NOMO-1 treated with DMSO at 0.1 percent for 48 hours (cell line): ENCODE measurements at regions not wholly inside any gene's neighbourhood (a gene's known extent, or its start where the extent isn't known, plus 50 kb on each side); places are given as distances from the start of the nearest gene placed in this dataset.
"Not testable (repeated sequence)": the region's sequence is repeated elsewhere in the genome, so short reads cannot be mapped to it uniquely, and the experiment has no call there.

Experiments used
- DNase-seq: peaks from one replicate; lab custom pipeline; 2025; ENCODE audit not compliant: unreplicated experiment; lab: John Stamatoyannopoulos, UW

DNA sequence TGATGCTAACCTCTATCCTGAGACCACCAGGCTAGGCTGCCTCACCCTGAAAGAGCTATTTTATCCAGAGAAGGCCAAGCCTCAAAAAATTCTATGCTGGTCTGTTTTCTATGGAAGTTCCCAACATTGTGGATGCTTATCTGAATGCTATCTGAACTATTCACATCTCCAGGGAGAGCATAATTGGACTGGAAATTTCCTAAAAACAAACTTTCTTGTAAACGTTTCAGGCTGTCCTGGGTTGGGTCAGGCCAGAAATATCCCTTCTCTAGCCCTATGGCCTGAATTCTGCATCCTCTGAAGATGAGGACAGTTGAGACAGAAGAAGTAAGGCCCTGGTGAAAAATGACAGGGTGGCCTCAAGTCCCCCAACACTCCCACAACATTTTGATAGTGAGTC is 706.4 kb upstream of the NR2F2 start:
- DNase-seq, result no peak

- no peak for DNase-seq
Observed at GRCh38 chr15:95624616-95625361, 705.7 kb upstream of the NR2F2 start.

DNA sequence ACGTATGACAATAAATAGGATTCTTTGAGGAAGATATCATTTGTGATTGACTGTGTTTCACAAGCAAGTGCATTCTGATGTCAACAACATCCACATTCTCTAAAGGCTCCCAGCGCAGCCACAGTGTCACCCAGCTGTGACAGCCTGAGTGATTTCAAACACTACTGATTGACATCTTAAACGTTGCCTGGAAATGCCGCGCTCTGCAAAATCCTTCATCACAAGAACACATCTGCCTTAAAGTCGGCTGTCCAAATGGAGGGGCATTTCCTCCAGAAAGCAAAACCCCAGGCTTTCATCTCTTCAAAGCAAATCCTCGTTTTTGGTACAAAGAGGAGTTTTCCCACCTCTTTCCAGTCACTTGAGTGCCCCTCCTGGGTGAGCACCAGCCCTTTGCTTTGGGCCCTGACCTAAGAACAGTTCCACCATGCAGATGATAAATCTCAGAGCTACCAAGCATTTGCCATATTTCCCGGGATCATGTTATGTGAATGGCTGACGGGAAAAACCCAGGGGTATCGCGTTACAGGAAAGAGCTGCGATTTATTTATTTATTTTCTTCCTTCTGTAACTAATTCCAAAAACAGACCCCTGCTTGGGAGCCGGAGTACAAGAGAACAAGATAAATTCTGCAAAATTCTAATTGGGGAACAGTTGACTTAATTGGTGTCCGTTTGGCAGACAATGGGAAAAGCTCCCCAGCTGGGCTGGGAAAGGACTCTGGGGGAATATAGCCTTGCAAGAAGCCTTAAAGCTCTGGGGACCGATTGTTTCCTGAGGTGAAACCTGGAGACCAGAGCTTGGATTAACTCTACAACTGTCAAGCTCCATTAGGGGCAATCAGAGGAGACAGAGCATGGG is 703.8 kb upstream of the NR2F2 start:
- DNase-seq, result no peak

DNA sequence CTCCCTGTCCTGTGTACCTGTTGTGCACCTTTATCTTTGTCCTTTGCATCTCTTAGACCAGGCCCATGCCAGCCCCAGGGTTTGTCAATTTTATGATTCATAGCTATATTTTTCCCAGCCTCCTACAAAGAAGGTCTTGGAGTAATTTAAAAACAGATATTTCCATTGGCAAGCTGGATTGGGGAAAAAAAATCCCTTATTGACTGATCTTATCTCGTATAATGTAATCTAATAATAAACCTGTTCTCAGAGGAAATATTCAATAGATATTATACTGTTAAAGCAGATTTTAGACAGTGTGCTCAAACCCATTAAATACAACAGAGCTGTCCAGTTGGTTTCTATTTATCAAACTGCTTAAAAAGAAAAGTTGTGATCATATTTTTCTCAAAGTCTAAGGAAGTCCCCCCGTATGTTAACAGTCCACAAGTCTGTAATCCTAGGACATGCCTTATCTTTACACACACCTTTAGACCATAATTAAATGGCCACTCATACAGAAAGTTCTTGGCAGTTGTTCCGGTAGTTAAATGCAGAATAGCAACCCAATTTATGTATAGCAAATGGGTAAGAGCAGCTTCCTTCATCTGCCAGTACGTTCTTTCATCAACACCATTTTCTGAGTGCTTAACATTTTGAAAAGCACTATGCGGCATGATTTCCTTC is 700.9 kb upstream of the NR2F2 start:
- no peak for DNase-seq

GRCh38 chr15:95630683-95631082 is 699.8 kb upstream of the NR2F2 start:
- DNase-seq, result no peak

GRCh38 chr15:95635666-95636065 is 694.8 kb upstream of the NR2F2 start:
- no peak for DNase-seq

- DNase-seq, result no peak
Observed at GRCh38 chr15:95636107-95636506, 694.4 kb upstream of the NR2F2 start.

- DNase-seq, result not testable (repeated sequence)
Observed at GRCh38 chr15:95637234-95637633, 693.3 kb upstream of the NR2F2 start.

- no peak for DNase-seq
Observed at GRCh38 chr15:95639208-95639607, 691.3 kb upstream of the NR2F2 start.

GRCh38 chr15:95644100-95644875 is 686.2 kb upstream of the NR2F2 start:
- DNase-seq, result no peak

- no peak for DNase-seq
Observed at GRCh38 chr15:95645791-95646338, 684.6 kb upstream of the NR2F2 start.

DNA sequence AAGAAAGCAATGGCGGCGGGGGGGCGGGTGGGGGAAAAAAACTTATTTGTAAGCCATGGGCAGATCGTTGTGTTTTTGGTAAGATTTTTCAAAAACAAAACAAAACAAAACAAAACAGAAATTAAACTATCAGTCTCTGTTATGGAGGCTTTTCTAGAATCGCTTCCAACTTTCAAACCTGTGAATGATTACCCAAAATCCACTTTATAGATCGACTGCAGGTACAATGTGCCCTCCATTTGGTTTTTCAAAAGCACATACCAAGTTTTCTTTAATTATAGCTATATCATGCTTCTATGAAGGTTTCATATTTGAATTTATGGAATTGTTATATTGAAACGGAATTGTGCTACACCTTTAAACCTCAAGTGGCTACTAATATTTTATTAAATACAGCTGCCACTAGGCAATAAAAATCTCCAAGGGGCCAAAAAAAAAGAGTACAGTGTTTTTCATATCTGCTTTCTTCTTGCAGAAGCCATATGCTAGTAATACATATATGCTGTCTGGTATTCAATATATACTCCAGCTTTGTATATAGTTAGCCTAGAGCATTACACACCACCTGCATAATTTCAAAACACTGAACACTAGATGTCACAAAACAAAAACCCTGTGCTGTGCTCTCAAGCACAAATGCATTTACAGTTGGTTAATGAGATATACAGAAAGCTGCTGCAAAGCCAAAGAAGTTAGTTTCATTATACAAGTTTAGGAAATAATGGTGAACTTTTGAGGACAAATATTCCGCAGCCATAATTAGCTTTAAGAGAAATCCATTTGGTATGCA is 683.8 kb upstream of the NR2F2 start:
- DNase-seq, result no peak

- DNase-seq, result no peak
Observed at GRCh38 chr15:95647531-95648277, 682.8 kb upstream of the NR2F2 start.

DNA sequence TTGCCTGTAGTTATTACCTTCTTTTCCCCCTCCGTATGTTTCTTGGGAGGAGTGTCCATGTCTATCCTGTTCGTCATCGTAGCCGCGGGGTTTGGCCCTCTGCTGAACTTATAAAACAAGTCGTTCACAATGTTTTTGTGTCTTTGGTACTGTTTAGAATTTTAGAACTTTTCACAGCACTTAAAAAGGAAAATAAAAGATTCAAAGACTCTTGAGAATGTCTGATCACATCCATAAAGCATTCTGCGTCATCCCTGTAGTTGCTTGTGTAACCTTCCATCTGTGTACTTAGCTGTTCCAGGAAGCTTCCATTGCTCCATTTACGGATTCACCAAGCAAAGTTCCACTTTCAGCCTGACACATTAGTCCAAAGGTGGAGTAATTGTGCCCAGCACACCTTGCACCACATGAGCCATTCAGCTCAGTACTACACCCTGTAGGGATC is 677.1 kb upstream of the NR2F2 start:
- no peak for DNase-seq

- no peak for DNase-seq
Observed at GRCh38 chr15:95655089-95655607, 675.4 kb upstream of the NR2F2 start.

GRCh38 chr15:95656595-95656994 is 673.9 kb upstream of the NR2F2 start:
- DNase-seq, result no peak

- DNase-seq, result no peak
Observed at GRCh38 chr15:95658799-95659198, 671.7 kb upstream of the NR2F2 start.

- DNase-seq, result no peak
Observed at GRCh38 chr15:95659656-95660055, 670.8 kb upstream of the NR2F2 start.

DNA sequence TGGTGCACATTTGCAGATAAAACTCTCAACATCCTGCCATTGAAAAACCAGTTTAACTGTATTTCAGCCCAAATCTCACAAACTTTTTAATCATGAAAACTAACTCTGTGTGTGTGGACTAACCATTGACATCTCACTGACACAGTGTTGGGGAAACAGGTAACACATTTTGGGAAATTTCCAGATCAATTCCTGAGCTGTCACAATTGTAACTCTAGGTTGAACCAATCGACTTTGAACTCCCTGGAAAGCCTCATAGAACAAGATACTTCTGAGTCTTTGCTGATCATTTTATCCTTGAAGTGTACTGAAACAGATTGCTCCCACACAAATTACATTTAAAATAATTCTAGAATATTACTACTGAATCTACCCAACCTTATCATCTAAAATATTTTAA is 667.9 kb upstream of the NR2F2 start:
- no peak for DNase-seq
